Suprapubic skin (tissue), 4 donors: ENCODE measurements at regions not wholly inside any gene's neighbourhood (a gene's known extent, or its start where the extent isn't known, plus 50 kb on each side); places are given as distances from the start of the nearest gene placed in this dataset.
A peak's percentile ranks its signal among the peaks of the same experiment; 100 is the strongest.

Experiments
- DNase-seq, 2 donors: peaks; one replicate each; pipeline ENCODE4 v3.0.0-alpha.2; 2019; ENCODE audit warnings: low spot score in 2 of 2
- H3K27ac ChIP-seq: fragments of 200-600 bp; sonication (generic); one replicate; pipeline ENCODE4 v1.5.1; 2019
- H3K27me3 ChIP-seq: fragments of 200-600 bp; sonication (generic); one replicate; pipeline ENCODE4 v1.5.1; 2019
- H3K36me3 ChIP-seq: fragments of 200-600 bp; sonication (generic); one replicate; pipeline ENCODE4 v1.5.1; 2019
- H3K4me1 ChIP-seq: fragments of 200-600 bp; sonication (generic); one replicate; pipeline ENCODE4 v1.5.1; 2019
- H3K4me3 ChIP-seq: fragments of 200-600 bp; sonication (generic); one replicate; pipeline ENCODE4 v1.5.1; 2019; ENCODE audit warnings: mild to moderate bottlenecking
- H3K9me3 ChIP-seq: fragments of 200-600 bp; sonication (generic); one replicate; pipeline ENCODE4 v1.5.1; 2019
- CTCF ChIP-seq, 2 donors: fragments of 200-600 bp in 1 of 2; fragments of 450-650 bp in 1 of 2; sonication (generic) in 1 of 2; IDR thresholded peaks; one replicate each; pipeline ENCODE4 v1.5.1; 2016 to 2019; ENCODE audit warnings: antibody characterized with exemption in 2 of 2, mild to moderate bottlenecking in 1 of 2, moderate library complexity in 1 of 2
- EP300 ChIP-seq: sonication (generic); formaldehyde crosslinking; IDR thresholded peaks from one replicate; pipeline ENCODE4 v1.6.1; 2017; ENCODE audit warnings: antibody characterized with exemption
- POLR2A ChIP-seq, 2 donors: fragments of 450-650 bp; IDR thresholded peaks; one replicate each; pipeline ENCODE4 v1.6.1; 2017; ENCODE audit warnings: antibody characterized with exemption in 2 of 2, mild to moderate bottlenecking in 2 of 2, moderate library complexity in 2 of 2
- POLR2AphosphoS5 ChIP-seq, 3 donors: sonication (generic); formaldehyde crosslinking; IDR thresholded peaks; one replicate each; pipeline ENCODE4 v1.6.1; 2017; ENCODE audit warnings: antibody characterized with exemption in 3 of 3
- WGBS: methylation state at CpG from one replicate; pipeline ENCODE4 v1.1.5; 2018; 5-methylcytosine and 5-hydroxymethylcytosine counted together

- WGBS: 73% methylated on average over 8 of the region's 8 CpGs
- no peaks in the 10 kb centered on the region for H3K9me3 ChIP-seq
- no peak overlapping the region for H3K27ac ChIP-seq
- TF ChIP-seq POLR2AphosphoS5 (IDR thresholded peaks at IDR 0.05) (no peak), POLR2A (IDR thresholded peaks at IDR 0.05) (no peak), CTCF (IDR thresholded peaks at IDR 0.05) (no peak), EP300 (no peak)
- no peaks in the 10 kb centered on the region for H3K36me3 ChIP-seq
- peak; percentile 16 to 50 for DNase-seq
- H3K27me3 ChIP-seq: peaks cover 3% of the 10 kb centered on the region
- H3K4me1 ChIP-seq: no peaks in the 10 kb centered on the region
- no peak overlapping the region for H3K4me3 ChIP-seq
Observed at GRCh38 chr2:128662051-128662471, 343.4 kb upstream of the HS6ST1 start.

GRCh38 chr2:128663371-128664050 is 344.8 kb upstream of the HS6ST1 start:
- H3K27ac ChIP-seq: no peak overlapping the region
- 93% methylated on average over 12 of the region's 12 CpGs for WGBS
- no peaks in the 10 kb centered on the region for H3K9me3 ChIP-seq

GRCh38 chr2:128664499-128664971 is 345.9 kb upstream of the HS6ST1 start:
- Histone ChIP-seq H3K4me3 (no peak overlapping the region), H3K27ac (no peak overlapping the region), H3K36me3 (no peaks in the 10 kb centered on the region), H3K4me1 (no peaks in the 10 kb centered on the region), H3K9me3 (no peaks in the 10 kb centered on the region), H3K27me3 (peaks cover 6% of the 10 kb centered on the region)
- DNase-seq: peak in 1 of 2 donors; percentile 20
- TF ChIP-seq CTCF (IDR thresholded peaks at IDR 0.05) (no peak), EP300 (no peak), POLR2AphosphoS5 (IDR thresholded peaks at IDR 0.05) (no peak), POLR2A (IDR thresholded peaks at IDR 0.05) (no peak)
- 58% methylated on average over 3 of the region's 4 CpGs for WGBS

More at GRCh38 chr2:128663371-128664050, 344.8 kb upstream of the HS6ST1 start:
- TF ChIP-seq POLR2AphosphoS5 (IDR thresholded peaks at IDR 0.05) (no peak), CTCF (IDR thresholded peaks at IDR 0.05) (no peak), POLR2A (IDR thresholded peaks at IDR 0.05) (no peak), EP300 (no peak)
- no peaks in the 10 kb centered on the region for H3K4me1 ChIP-seq
- no peaks in the 10 kb centered on the region for H3K36me3 ChIP-seq
- peaks cover 6% of the 10 kb centered on the region for H3K27me3 ChIP-seq
- DNase-seq: peak; percentile 16 to 35
- no peak overlapping the region for H3K4me3 ChIP-seq

GRCh38 chr2:128665113-128665512 is 346.4 kb upstream of the HS6ST1 start:
- H3K4me3 ChIP-seq: no peak overlapping the region
- TF ChIP-seq CTCF (IDR thresholded peaks at IDR 0.05): no peak
- no peak for TF ChIP-seq POLR2A (IDR thresholded peaks at IDR 0.05)
- no peak for TF ChIP-seq EP300
- no peak for TF ChIP-seq POLR2AphosphoS5 (IDR thresholded peaks at IDR 0.05)

GRCh38 chr2:128666596-128666995 is 347.9 kb upstream of the HS6ST1 start:
- Histone ChIP-seq H3K4me3 (no peak overlapping the region), H3K4me1 (no peaks in the 10 kb centered on the region), H3K36me3 (no peaks in the 10 kb centered on the region), H3K27ac (no peak overlapping the region), H3K27me3 (peaks cover 6% of the 10 kb centered on the region), H3K9me3 (no peaks in the 10 kb centered on the region)
- 92% methylated on average over 6 of the region's 6 CpGs for WGBS
- TF ChIP-seq EP300 (no peak), POLR2AphosphoS5 (IDR thresholded peaks at IDR 0.05) (no peak), CTCF (IDR thresholded peaks at IDR 0.05) (no peak), POLR2A (IDR thresholded peaks at IDR 0.05) (no peak)
- peak in 1 of 2 donors; percentile 14 for DNase-seq

More at GRCh38 chr2:128665113-128665512, 346.4 kb upstream of the HS6ST1 start:
- H3K36me3 ChIP-seq: no peaks in the 10 kb centered on the region
- DNase-seq: peak in 1 of 2 donors; percentile 44
- H3K27ac ChIP-seq: no peak overlapping the region
- H3K27me3 ChIP-seq: peaks cover 6% of the 10 kb centered on the region
- no peaks in the 10 kb centered on the region for H3K9me3 ChIP-seq
- H3K4me1 ChIP-seq: no peaks in the 10 kb centered on the region
- WGBS: 95% methylated on average over 4 of the region's 4 CpGs
